GM19463 (cell line): ENCODE measurements at regions not wholly inside any gene's neighbourhood (a gene's known extent, or its start where the extent isn't known, plus 50 kb on each side); places are given as distances from the start of the nearest gene placed in this dataset.
"Not testable (repeated sequence)": the region's sequence is repeated elsewhere in the genome, so short reads cannot be mapped to it uniquely, and the experiment has no call there.

ENCODE experiments used
- ATAC-seq: cut with Tn5 transposase; IDR thresholded peaks from one replicate; pipeline ENCODE4 v1.9.1; 2021; ENCODE audit warnings: mild to moderate bottlenecking, moderate library complexity; ENCODE audit not compliant: unreplicated experiment

GRCh38 chr2:66317268-66317890, 117.5 kb upstream of the MEIS1 start:
- no peak for ATAC-seq

DNA sequence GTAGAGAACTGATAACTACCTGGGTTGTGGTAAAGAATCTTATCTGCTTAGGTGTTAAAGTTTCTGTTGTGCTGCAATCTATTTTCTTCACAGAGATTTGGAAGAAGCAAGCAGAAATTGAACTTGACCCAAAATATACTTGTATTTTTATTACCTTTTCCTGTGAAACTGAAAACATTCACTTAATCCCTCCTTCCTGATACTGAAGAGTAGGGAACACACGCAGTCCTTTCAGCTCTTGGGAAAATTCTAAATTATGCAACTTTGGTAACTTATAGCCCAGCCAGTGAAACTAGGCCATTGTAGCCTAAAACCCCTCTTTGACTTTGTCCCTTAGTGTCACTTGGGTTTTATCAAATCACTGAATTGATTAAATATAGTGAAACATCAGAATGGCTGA, 128.4 kb upstream of the MEIS1 start:
- ATAC-seq, result no peak

- no peak for ATAC-seq
Observed at GRCh38 chr2:66305718-66306117, 129.2 kb upstream of the MEIS1 start.

DNA sequence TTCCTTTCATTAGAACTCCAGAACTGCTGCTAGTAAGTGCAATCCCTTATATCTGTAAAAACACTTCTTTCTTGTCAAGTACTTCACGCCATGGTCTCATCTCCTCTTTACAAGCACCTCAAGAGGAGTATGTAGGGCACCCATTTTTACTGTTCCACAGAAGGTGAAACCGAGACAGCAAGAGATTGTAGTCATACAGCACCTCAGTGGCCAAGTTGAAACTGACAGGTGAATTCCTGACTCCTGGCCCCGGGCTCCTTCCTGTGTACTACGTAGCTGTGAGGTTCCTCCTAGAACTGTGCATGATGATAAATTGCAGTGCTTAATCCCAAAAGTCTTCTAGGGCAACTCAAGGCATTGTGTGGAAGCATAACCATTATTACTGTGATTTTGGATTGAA, 131.5 kb upstream of the MEIS1 start:
- ATAC-seq, result no peak

DNA sequence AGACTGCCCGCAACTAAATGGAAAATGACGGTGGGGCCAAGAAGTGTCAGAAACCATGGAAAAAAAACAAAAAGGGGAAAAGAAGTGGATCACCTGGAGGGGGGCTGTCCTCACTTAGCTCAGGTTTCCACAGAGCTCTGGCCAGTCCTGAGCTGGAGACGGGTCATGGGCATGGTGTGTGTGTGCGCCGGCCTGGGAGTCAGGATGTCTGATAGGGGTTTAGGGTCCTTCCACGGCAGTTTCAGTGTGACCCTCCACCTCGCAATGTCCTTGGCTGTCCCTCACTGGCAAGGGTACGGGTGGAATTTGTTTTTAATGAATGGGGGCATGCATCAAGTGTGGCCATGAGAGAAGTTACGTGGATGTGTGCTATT, 133.2 kb upstream of the MEIS1 start:
- ATAC-seq, result no peak

DNA sequence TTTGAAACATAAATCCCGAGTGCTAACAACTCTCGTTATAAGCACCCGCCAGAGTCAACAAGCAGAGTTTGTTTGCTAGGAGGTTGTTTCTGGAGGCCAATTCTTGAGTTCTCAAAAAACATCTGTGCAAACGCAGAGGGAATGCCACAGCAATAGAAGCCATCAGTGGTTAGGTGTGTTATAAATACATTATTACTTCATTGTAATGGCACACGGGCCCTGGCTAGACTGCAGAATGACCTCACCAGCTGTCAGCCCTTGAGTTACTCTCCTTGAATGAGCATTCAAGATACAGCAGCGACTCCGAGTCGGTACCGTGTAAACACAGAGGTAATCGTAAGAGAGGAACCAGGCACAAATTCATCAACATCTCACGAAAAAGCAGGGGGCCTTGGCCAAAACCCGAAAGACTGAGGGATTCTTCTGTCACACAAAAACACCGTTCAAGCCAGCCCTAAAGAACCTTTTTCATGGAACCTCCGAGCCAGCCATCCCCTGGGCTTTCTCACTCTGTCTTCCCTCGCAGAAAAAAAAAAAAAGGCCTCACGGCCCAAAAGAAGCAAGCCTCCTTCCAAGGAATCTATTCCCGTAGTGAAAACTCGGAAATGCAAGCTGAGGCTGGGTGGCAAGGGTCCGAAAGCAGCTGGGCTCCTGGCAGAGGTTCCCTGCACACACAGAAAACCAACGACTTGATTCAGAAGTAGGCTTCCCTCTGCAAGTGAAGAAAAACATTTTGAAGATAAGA, 133.7 kb upstream of the MEIS1 start:
- ATAC-seq, result no peak

DNA sequence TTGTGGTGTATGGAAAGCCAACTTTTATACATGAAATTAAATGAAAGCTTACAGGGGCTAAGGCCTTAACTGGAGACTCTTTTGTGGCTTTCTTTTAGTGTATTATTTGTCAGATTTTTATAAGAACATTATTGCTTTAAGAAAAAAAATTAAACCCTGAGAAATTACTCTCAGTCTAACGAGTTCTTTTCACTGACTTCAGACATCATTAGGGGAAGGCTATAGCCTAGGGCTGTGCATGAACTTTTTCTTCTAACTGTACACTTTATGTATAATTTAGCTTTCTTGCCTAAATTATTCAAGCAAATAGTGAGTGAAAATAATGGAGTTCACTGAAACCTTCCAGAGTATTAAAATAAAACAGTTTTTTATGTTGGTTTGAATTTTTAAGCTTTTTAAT, 151.1 kb upstream of the MEIS1 start:
- ATAC-seq, result no peak

GRCh38 chr2:66281980-66282379, 152.9 kb upstream of the MEIS1 start:
- no peak for ATAC-seq

GRCh38 chr2:66279024-66279423, 155.9 kb upstream of the MEIS1 start:
- no peak for ATAC-seq

GRCh38 chr2:66275984-66276383, 158.9 kb upstream of the MEIS1 start:
- no peak for ATAC-seq

DNA sequence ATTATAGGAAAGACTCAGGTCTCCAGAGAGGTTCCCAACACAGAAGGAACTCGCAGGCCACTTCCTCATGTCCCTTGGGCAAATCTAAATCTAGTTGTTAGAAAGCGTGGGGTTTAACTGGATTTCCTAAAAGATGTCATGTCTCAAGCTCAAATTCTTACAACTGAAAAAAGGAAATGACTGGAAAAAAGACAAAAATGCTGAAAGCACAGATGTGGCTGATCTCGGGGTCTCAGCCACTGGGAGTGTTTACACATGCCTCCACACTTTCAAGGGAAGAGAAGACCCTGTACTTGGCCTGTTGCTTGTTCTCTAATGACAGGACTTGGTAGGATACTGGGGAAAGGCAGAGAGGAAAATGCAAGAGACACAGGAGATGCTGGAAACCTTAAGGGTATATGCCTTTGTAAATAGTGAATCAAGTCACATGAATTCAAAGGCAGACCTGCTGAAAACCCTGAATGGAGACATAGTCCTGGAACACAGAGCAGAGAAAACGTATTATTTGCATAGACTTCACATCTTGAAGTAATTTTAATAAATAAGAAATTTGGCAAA, 160.9 kb upstream of the MEIS1 start:
- no peak for ATAC-seq

GRCh38 chr2:66272751-66273150, 162.2 kb upstream of the MEIS1 start:
- ATAC-seq, result no peak

GRCh38 chr2:66271777-66272176, 163.1 kb upstream of the MEIS1 start:
- no peak for ATAC-seq

DNA sequence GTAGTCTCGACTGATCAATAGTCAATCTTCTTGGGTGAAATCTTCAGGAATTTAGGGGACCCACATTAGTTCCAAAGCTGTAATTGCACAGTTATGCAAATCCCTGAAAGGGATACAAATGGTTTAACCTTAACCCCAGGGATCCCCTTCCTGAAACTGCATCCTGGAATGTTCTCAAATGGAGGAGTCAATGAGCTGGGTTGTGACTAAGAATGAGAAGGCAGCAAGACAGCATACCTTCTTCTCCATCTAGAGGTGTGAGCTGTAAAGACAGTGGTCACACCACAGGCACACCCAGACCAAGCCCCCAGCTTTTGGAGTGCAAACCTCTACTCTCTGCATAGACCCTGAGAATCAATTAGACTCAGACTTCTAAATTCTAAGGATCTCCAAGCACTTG, 164.7 kb upstream of the MEIS1 start:
- no peak for ATAC-seq

DNA sequence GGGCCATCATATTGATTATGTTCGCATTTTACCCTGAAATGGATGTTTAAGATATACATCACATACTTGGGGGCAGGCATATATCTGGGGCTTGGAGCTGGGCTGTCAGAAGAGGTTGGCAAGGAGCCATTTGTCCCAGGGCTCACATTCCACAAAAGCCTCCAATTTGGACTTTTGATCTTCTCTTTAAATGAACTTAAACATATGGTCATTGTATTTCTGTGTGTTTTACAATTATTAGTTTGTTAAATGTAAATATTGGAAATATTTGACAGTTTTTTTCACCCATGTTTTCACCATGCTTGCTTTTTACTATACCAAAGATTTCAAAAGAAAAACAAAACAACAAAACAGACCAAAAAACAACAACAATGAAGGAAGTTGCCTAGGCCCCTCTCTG, 165.8 kb upstream of the MEIS1 start:
- no peak for ATAC-seq

DNA sequence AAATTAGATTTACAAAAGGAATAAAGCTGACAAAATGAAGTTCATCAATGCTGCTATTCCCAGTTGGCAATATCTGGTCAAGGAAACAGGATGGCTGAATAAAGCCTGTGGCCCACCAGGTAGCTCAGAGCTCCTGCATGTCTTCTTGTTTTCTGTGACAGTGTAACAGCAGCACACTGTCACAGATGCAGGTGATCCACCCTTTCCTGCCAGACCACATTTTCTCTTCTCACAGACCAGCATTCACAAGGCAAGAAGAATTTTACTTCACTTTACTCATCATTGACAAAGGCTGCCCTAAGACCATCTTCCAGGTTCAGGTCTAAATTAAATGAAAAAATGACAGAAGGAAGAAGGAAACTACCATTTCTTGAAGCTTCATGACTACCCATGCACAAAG, 166.2 kb upstream of the MEIS1 start:
- no peak for ATAC-seq

- ATAC-seq, result no peak
Observed at GRCh38 chr2:66264354-66264753, 170.6 kb upstream of the MEIS1 start.

DNA sequence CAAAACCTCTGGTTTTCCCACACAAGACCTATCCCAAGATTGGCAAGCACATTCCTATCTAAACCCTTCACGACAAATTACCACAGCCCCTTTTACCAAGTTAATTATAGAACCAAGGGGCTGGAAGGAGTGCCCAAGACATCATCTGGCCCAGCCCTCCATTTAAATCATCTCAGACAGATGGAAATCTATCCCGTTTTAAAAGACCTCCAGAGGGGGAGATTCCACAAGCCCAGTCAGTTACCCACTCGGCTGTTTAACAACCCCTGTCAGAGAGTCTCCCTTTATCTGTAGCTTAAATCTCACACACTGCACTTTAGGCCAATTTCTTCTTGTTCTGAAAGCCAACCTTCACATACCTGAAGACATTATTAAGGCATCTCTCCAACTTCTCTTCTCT, 179.1 kb upstream of the MEIS1 start:
- no peak for ATAC-seq

DNA sequence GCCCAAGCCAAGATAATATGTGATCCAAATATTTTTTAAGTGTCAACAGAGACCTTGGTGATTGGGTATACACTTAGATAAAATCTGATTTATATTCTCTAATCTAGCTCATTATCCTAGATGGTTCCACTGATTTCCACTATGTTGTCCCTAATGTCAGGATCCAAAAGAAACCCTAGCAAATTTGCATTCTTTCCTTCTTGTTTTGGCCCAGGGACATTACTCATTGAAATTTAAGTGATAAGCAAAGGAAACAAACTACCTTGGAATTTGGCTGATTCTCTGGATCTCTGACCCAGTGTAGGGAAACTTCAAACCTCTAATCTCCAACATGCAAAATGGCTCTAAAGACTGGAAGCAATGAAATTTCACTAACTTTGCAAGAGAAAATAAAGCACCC, 179.8 kb upstream of the MEIS1 start:
- ATAC-seq, result no peak

- no peak for ATAC-seq
Observed at GRCh38 chr2:66253066-66253465, 181.9 kb upstream of the MEIS1 start.

GRCh38 chr2:66252109-66252508, 182.8 kb upstream of the MEIS1 start:
- no peak for ATAC-seq

DNA sequence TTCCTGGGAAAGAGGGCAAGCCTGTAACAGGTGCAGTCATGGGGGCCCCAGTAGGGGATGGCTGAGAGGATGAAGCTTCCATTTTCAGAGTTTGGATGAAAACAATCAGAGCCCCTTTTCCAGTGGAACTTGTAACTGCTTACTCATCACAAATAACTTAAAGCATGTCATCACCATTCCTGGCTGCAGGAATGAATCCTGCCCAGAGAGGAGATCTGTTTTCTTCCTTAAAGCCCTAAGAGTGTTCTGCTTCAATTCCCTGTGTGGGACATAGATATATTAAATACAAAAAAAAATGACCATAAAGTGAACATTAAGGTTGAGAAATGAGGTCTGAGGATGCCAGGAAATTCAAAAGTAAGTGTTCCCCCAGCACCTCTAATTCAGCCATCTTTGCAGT, 183.4 kb upstream of the MEIS1 start:
- no peak for ATAC-seq

DNA sequence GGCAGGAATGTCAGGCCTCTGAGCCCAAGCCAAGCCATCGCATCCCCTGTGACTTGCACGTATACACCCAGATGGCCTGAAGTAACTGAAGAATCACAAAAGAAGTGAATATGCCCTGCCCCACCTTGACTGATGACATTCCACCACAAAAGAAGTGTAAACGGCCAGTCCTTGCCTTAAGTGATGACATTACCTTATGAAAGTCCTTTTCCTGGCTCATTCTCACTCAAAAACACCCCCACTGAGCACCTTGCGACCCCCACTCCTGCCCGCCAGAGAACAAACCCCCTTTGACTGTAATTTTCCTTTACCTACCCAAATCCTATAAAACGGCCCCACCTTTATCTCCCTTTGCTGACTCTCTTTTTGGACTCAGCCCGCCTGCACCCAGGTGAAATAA, 185.8 kb upstream of the MEIS1 start:
- not testable (repeated sequence) for ATAC-seq
